ENCODE measurements at regions not wholly inside any gene's neighbourhood (a gene's known extent, or its start where the extent isn't known, plus 50 kb on each side); places are given as distances from the start of the nearest gene placed in this dataset.

DNA sequence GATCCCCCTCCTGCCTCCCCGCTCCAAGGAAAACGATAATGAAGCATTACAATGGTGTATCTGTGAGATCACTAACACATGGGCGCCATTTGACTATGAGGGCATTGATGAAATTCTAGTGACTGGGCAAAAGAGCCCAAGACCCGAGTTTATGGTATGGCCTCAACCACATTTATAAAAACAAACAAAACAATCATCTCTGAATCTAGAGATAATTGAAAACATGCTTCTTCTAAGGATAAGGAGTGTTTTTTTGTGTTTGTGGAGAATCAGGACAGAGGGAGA is 100.9 kb upstream of the SEMA6A start:
- Histone ChIP-seq H3K4me3 (no peak overlapping the region), H3K27me3 (replicated peaks; ENCODE audit: insufficient read depth) (no peaks in the 10 kb centered on the region), H3K9me3 (no peaks in the 10 kb centered on the region), H3K36me3 (no peaks in the 10 kb centered on the region), H3K4me1 (replicated peaks) (no peaks in the 10 kb centered on the region), H3K27ac (no peak overlapping the region)
- intact Hi-C loops (cut with DNase I): no loop called here
- WGBS: 86% methylated on average over 4 of the region's 4 CpGs
- no peak for TF ChIP-seq POLR2A (IDR thresholded peaks at IDR 0.05)
- DNase-seq (ENCODE audit: low spot score): no peak

GRCh38 chr5:116674881-116675625 is 100.4 kb upstream of the SEMA6A start:
- WGBS: 67% methylated on average over 6 of the region's 6 CpGs
- TF ChIP-seq POLR2A (IDR thresholded peaks at IDR 0.05) (no peak), CTCF (IDR thresholded peaks at IDR 0.05) (no peak), POLR2AphosphoS5 (IDR thresholded peaks at IDR 0.05) (no peak)
- H3K4me1 ChIP-seq (replicated peaks): no peaks in the 10 kb centered on the region
- H3K27ac ChIP-seq: no peak overlapping the region
- H3K27me3 ChIP-seq (replicated peaks; ENCODE audit: insufficient read depth): no peaks in the 10 kb centered on the region
- H3K9me3 ChIP-seq: no peaks in the 10 kb centered on the region
- H3K4me3 ChIP-seq: no peak overlapping the region
- H3K36me3 ChIP-seq: no peaks in the 10 kb centered on the region
- intact Hi-C loops (cut with DNase I): no loop called here
- DNase-seq (ENCODE audit: low spot score): no peak

GRCh38 chr5:116673453-116673852 is 98.8 kb upstream of the SEMA6A start:
- Histone ChIP-seq H3K4me1 (replicated peaks) (no peaks in the 10 kb centered on the region), H3K4me3 (no peak overlapping the region), H3K27ac (no peak overlapping the region), H3K9me3 (no peaks in the 10 kb centered on the region), H3K36me3 (no peaks in the 10 kb centered on the region), H3K27me3 (replicated peaks; ENCODE audit: insufficient read depth) (no peaks in the 10 kb centered on the region)
- DNase-seq (ENCODE audit: low spot score): no peak
- 88% methylated on average over 2 of the region's 2 CpGs for WGBS
- no peak for TF ChIP-seq CTCF (IDR thresholded peaks at IDR 0.05)
- TF ChIP-seq POLR2A (IDR thresholded peaks at IDR 0.05): no peak
- no peak for TF ChIP-seq POLR2AphosphoS5 (IDR thresholded peaks at IDR 0.05)
- intact Hi-C loops (cut with DNase I): no loop called here

DNA sequence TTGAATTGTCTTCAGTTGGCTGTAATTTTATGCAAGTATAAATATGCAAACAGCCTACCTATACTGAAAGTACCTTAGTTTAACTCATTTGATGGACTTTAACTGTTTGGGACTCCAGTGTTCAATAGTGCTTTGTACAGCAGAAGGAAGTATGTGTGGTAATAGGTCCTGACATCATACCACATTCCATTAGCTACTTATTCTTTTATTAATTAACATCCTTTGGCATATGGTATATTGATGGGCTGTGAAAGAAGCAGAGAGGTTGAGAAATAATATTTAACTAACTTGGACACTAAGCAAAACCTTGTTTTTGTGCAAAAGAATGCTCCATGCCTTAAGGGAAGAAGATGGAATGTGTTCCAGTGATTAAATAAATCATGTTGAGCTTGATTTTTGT is 97.6 kb upstream of the SEMA6A start:
- TF ChIP-seq CTCF (IDR thresholded peaks at IDR 0.05) (no peak), POLR2AphosphoS5 (IDR thresholded peaks at IDR 0.05) (no peak), POLR2A (IDR thresholded peaks at IDR 0.05) (no peak)
- H3K27ac ChIP-seq: no peak overlapping the region

GRCh38 chr5:116671211-116671736 is 96.7 kb upstream of the SEMA6A start:
- no peak overlapping the region for H3K27ac ChIP-seq
- WGBS: 100% methylated on average over 1 of the region's 1 CpG
- no peaks in the 10 kb centered on the region for H3K27me3 ChIP-seq (replicated peaks; ENCODE audit: insufficient read depth)
- no peaks in the 10 kb centered on the region for H3K4me1 ChIP-seq (replicated peaks)
- no peak for TF ChIP-seq CTCF (IDR thresholded peaks at IDR 0.05)
- no peak for TF ChIP-seq POLR2A (IDR thresholded peaks at IDR 0.05)
- TF ChIP-seq POLR2AphosphoS5 (IDR thresholded peaks at IDR 0.05): no peak
- no peaks in the 10 kb centered on the region for H3K36me3 ChIP-seq
- H3K4me3 ChIP-seq: no peak overlapping the region
- no peaks in the 10 kb centered on the region for H3K9me3 ChIP-seq
- intact Hi-C loops (cut with DNase I): no loop called here
- no peak for DNase-seq (ENCODE audit: low spot score)

More for the DNA sequence above, 97.6 kb upstream of the SEMA6A start:
- H3K36me3 ChIP-seq: no peaks in the 10 kb centered on the region
- no peaks in the 10 kb centered on the region for H3K4me1 ChIP-seq (replicated peaks)
- no peaks in the 10 kb centered on the region for H3K9me3 ChIP-seq
- no peaks in the 10 kb centered on the region for H3K27me3 ChIP-seq (replicated peaks; ENCODE audit: insufficient read depth)
- no peak for DNase-seq (ENCODE audit: low spot score)
- H3K4me3 ChIP-seq: no peak overlapping the region
- intact Hi-C loops (cut with DNase I): no loop called here
